NCI-H510A (cell line): ENCODE measurements at regions not wholly inside any gene's neighbourhood (a gene's known extent, or its start where the extent isn't known, plus 50 kb on each side); places are given as distances from the start of the nearest gene placed in this dataset.
"Not testable (repeated sequence)": the region's sequence is repeated elsewhere in the genome, so short reads cannot be mapped to it uniquely, and the experiment has no call there.

Experiments
- DNase-seq: peaks from one replicate; lab custom pipeline; 2025; lab: John Stamatoyannopoulos, UW

GRCh38 chr10:125273023-125273422, 112.7 kb upstream of the CTBP2 start:
- no peak for DNase-seq

GRCh38 chr10:125269716-125270115, 109.4 kb upstream of the CTBP2 start:
- no peak for DNase-seq

- no peak for DNase-seq
Observed at GRCh38 chr10:125266966-125267365, 106.6 kb upstream of the CTBP2 start.

- no peak for DNase-seq
Observed at GRCh38 chr10:125266541-125266940, 106.2 kb upstream of the CTBP2 start.

- no peak for DNase-seq
Observed at GRCh38 chr10:125265579-125265955, 105.2 kb upstream of the CTBP2 start.

- DNase-seq = peak; percentile 5
Observed at GRCh38 chr10:125264757-125265578, 104.6 kb upstream of the CTBP2 start.

- DNase-seq = no peak
Observed at GRCh38 chr10:125264091-125264490, 103.7 kb upstream of the CTBP2 start.

- no peak for DNase-seq
Observed at GRCh38 chr10:125263551-125263950, 103.2 kb upstream of the CTBP2 start.

GRCh38 chr10:125262920-125263319, 102.6 kb upstream of the CTBP2 start:
- DNase-seq = no peak

GRCh38 chr10:125262409-125262808, 102.0 kb upstream of the CTBP2 start:
- no peak for DNase-seq

GRCh38 chr10:125261491-125262186, 101.3 kb upstream of the CTBP2 start:
- no peak for DNase-seq

- no peak for DNase-seq
Observed at GRCh38 chr10:125260260-125260659, 99.9 kb upstream of the CTBP2 start.

GRCh38 chr10:125259651-125260050, 99.3 kb upstream of the CTBP2 start:
- DNase-seq = no peak

GRCh38 chr10:125258676-125259075, 98.3 kb upstream of the CTBP2 start:
- no peak for DNase-seq

- DNase-seq = no peak
Observed at GRCh38 chr10:125257521-125258108, 97.3 kb upstream of the CTBP2 start.

- DNase-seq = no peak
Observed at GRCh38 chr10:125256026-125256425, 95.7 kb upstream of the CTBP2 start.

GRCh38 chr10:125252937-125253336, 92.6 kb upstream of the CTBP2 start:
- no peak for DNase-seq

GRCh38 chr10:125250834-125251233, 90.5 kb upstream of the CTBP2 start:
- not testable (repeated sequence) for DNase-seq

- no peak for DNase-seq
Observed at GRCh38 chr10:125249948-125250347, 89.6 kb upstream of the CTBP2 start.

- no peak for DNase-seq
Observed at GRCh38 chr10:125248489-125248888, 88.1 kb upstream of the CTBP2 start.

GRCh38 chr10:125247576-125247975, 87.2 kb upstream of the CTBP2 start:
- DNase-seq = no peak

GRCh38 chr10:125243532-125244253, 83.3 kb upstream of the CTBP2 start:
- no peak for DNase-seq
